ENCODE measurements at regions not wholly inside any gene's neighbourhood (a gene's known extent, or its start where the extent isn't known, plus 50 kb on each side); places are given as distances from the start of the nearest gene placed in this dataset.
"Not testable (repeated sequence)": the region's sequence is repeated elsewhere in the genome, so short reads cannot be mapped to it uniquely, and the experiment has no call there.

DNA sequence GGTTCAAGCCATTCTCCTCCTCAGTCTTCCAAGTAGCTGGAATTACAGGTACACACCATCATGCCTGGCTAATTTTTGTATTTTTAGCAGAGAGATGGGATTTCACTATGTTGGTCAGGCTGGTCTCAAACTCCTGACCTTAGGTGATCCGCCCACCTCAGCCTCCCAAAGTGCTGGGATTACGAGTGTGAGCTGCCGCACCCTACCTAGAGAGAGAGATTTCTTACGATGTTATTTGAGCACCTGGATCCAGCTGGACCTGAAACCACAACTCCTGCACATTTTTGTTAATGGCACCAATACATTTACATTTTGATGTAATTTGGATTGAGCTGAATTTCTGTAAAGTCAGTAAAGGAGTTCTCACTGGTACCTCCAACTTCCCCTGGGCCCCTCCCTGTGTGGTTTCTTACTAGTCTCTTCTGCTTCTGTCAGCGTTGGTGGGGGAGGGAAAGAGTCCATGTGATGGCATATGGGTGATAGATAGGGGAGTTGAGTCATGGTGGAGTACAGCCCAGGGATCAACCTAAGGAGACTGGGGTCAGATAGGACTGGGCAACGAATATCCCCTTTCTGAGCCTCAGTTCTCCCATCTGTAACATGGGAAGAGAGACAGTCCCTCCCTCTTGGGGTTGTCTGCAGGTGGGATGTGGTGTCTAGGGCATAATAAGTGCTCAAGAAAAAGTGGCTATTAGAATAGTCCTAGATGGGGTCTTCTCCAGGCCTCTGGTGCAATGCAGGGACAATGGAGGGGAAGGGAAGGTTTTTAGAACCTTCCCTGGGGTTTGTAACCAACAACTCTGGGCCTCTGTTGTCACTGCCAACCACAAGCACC lies 83.3 kb upstream of the MED13L start:
- no peak for DNase-seq (ENCODE audit: low spot score in 2 of 2)
- no peak for FAIRE-seq

DNA sequence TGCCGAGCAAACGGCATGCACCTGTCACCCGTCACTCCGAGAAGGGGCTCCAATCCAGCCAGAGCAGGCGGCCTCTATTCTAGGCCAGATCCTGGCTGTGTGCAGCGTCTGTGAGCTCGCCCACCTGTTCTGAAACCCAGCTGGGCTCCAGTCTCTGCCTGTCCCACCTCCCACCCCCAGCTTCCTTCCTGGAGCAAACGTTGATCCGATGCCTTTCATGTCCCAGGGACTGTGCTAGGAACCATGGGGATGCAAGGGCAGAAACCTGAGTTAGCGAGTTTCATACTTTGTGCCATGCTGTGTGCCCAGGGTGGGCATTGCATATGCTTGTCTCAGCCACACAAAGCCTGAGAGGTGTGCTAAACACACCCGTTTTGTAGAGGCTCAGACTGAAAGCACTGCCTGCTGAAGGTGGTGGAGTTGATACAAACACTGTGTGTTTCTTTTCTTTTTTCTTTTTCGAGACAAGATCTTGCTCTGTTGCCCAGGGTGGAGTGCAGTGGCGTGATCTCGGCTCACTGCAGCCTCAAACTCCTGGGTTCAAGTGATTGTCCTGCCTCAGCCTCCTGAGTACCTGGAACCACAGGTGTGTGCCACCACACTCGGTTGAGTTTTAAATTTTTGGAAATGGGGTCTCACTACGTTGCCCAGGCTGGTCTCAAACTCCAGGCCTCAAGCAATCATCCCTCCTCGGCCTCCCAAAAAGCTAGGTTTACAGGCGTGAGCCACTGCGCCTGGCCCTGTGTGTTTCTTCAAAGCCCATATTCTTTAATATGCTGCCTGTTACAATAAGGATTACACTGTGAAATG lies 84.1 kb upstream of the MED13L start:
- no peak for FAIRE-seq
- no peak for DNase-seq (ENCODE audit: low spot score in 2 of 2)

DNA sequence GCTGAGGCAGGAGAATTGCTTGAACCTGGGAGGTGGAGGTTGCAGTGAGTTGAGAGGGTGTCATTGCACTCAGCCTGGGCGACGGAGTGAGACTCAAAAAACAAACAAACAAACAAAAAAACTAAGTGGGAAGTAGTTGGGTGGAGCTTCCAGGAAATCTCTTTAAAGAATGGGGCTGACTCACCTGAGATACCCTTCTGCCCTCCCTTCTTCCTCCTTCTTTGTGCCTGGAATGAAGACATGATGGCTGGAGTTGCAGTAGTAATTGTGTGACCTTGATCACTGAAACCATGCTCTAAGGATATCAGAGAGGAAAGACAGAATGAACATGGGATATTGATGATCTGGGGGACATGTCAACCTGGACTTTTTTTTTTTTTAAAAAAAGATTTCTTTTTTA lies 87.6 kb upstream of the MED13L start:
- FAIRE-seq (no peak), DNase-seq (ENCODE audit: low spot score in 2 of 2) (no peak)

DNA sequence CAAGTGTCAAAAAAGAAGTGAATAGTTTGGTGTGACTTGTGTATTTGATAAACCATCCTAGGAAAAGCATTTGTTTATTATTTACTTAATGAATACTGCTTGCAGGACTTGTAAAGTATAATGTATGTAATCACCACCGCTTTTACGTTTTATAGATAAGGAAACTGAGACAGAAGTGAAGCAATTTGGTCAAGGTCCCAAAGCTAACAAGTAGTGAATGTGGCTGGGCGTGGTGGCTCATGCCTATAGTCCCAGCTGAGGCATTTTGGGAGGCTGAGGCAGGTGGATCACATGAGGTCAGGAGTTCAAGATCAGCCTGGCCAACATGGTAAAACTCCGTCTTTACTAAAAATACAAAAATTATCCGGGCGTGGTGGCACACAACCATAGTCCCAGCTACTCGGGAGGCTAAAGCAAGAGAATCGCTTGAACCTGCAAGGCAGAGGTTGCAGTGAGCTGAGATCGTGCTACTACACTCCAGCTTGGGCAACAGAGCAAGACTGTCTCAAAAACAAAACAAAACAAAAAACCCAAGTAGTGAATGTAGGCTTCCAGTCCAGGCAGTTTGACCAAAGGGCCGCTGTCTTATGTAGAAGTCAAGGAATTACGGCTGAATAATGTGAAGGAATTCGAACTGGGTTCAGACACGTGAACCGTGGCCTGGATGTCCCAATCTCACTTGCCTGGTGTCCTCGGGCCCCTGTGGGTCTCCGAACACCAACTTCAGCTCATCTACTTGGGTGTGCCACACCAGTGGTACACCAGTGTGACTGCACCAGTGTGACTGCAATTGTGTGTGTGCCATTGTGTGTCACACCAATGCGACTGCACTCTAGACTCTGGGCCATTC lies 88.3 kb upstream of the MED13L start:
- no peak for FAIRE-seq

DNA sequence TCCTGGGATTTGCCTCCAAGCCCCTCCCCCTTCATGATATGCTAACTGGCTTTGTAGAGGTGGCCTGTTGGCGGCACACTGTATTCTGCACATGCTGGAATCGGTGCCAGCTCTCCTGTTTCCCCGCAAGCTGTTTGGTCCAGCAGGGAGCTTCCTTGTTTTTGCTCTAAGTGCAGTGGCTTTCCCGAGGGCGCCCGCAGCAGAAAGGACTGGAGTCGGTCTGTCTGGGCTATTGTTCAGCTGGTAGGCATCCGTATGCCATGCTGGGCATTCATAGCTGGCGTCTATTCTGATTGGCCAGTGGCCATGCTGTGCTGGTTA lies 88.9 kb upstream of the MED13L start:
- FAIRE-seq (no peak), DNase-seq (ENCODE audit: low spot score in 2 of 2) (no peak)

More for the DNA sequence above, 88.3 kb upstream of the MED13L start:
- DNase-seq (ENCODE audit: low spot score in 2 of 2): no peak

DNA sequence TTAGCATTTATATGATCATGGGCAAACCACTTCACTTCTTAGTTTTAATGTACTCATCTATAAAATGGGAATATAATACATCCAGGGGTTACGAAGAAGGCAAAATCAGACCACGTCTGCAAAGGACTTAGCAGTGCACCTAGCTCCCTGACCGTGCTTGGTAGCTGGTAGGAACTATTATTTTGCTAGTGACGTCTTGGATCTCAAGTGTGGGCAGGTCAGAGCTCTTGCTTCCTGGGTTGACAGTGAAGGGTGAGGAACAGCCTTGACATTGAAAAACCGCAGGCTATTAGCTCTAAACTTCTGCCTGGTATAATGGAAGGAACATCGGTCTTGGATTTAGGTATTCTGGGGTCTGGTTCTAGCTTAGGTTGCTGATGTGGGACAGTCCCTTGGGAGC lies 89.3 kb upstream of the MED13L start:
- FAIRE-seq (no peak), DNase-seq (ENCODE audit: low spot score in 2 of 2) (no peak)

DNA sequence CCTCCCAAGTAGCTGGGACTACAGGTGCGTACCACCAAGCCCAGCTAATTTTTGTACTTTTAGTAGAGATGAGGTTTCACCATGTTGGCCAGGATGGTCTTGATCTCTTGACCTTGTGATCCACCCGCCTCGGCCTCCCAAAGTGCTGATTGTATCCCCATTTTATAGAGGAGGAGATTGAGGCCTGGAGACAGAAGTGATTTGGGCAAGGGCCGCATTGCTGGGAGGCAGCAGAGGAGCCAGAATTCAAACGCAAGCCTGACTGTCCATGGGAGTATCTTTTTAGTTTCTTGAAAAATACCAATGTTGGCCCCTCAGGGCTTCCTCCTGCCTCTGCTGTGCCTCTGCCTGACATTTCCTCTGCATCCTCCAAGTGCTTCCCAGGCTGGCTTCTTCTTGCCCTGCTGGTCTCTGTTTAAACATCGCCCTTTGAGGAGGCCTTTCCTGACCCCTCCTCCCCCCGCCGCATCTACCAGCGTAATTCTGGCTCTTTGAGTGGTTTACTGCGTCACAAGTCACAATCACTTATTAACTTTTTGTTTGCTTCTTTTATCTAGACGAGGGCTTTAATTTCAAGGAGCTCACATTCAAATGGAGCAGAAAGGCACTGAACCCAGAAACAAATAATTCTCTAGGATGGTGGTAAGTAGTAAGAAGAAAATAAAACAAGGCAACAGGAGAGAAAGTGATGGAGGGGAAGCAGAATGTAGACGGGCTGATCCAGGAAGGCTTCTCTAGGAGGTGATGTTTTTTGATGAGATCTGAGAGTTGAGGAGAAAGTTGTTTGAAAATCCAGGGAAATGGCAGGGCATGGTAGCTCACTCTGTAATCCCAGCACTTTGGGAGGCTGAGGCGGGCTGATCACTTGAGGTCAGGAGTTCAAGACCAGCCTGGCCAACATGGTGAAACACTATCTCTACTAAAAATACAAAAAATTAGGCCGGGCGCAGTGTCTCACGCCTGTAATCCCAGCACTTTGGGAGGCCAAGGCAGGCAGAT lies 91.0 kb upstream of the MED13L start:
- no peak for FAIRE-seq

DNA sequence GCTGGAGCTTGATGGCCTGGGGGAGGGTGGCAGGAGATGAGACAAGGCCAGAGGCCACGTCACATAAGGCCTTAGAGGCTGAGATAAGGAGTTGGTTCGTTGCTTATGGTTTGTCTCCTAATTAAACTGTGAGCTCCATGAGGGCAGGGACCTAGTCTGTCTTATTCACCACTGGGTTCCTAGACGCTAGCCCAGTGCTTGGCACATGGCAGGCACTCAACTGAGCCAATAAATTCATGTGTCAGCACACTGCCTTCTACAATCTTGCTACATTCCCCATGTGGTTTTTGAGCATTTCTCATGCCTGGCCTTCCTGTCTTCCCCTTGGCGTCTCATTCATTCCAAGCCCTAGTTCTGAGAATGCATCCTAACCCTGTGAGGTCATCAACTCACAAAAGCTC lies 92.5 kb upstream of the MED13L start:
- no peak for FAIRE-seq

More for the DNA sequence above, 91.0 kb upstream of the MED13L start:
- DNase-seq (ENCODE audit: low spot score in 2 of 2): no peak

DNA sequence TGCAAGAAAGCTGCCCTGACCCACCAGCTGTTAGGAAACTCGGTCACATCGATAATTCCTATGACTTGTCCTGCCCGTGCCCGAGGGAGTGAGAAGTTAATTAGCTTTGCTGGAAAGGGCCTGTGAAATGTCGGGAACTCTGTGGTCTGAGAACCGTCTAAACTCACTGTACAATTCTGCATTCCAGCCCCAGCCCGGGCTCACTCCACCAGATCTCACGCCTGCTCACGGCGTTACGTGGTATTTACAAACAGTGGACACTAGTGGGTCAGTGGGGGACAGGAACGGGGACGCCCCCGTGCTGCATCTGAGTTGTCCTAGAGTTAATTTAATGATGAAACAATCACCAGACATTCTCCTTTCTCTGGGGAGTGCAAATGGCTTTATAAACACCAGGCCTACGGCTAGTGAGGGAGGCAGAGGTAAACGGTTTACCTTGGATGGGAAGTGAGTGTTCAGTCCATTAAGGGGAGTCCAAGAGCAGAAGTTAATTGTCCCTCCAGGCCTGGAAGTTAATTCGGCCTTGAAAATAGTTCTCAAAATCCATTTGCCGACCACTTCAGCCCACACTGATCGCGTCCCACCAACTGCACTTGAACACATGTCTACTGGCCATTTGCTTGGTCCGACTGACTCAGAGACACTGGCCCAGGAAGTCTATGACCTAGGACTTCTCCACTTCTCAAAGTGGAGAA lies 93.5 kb upstream of the MED13L start:
- FAIRE-seq: no peak
- DNase-seq (ENCODE audit: low spot score in 2 of 2): no peak

More for the DNA sequence above, 92.5 kb upstream of the MED13L start:
- no peak for DNase-seq (ENCODE audit: low spot score in 2 of 2)

DNA sequence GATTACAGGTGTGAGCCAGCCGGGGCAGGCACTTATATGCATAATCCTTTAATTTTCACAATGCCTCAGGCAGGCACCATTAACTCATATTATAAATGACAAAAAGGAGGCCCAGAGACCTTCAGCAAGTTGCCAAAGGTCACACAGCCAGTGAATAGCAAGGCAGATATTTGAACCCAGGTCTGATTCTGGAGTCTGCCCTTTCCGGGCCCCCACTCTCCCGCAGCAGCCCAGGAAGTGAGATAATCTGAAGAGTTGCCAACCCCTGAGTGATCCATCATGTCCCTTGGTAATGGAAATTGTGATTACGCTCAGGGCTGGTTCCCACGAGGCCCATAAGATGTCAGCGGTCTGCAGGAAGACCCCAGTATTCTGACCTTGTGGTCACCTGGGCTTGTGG lies 95.3 kb upstream of the MED13L start:
- no peak for DNase-seq (ENCODE audit: low spot score in 2 of 2)
- no peak for FAIRE-seq

DNA sequence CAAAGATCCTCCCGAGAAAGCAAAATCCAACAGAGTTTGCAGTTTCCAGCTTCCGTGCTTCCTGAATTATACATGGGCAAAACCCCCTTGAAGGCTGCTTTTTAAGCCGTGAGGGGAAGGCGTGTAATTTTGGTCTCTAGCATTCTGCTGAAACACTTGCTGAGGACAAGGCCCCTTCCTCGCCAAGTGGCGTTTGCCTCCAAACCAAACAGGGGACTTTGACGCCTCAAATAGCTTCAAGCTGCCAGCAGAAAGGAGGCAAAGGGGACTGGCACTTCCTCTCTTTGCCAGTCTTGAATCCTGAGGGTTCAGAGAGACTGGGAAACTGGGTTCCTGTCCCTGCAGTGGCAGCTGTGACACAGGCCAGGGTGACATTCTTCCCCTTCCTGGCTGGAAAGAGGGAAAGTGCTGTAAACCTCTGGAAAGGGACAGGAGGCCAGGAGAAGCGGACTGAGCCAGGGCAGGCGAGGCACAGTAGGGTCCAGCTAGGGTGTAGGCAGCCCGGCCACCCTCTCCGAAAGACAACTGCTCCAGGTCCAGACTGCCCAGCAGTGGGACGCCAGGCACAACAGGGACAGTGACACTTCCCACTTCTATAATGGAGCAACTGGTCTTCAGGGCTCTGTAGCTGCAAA lies 96.2 kb upstream of the MED13L start:
- no peak for FAIRE-seq
- DNase-seq (ENCODE audit: low spot score in 2 of 2): no peak

DNA sequence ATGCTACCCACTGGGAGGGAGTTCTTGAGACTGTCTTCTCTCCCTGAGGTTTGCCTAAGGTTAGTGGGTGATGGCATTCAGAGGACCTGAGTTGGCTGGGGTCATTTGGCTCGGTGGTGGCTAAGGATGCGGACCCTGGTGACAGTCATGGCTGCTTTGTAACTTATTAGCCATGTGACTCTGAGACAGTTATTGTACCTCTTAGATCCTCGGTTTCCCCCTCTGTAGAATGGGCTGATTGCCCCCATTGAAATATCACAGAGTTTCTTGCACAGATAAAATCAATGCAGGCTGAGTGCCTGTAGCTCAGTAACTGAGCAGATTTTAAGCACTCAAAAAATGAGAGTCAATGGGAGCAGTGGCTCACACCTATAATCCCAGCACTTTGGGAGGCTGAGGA lies 96.7 kb upstream of the MED13L start:
- no peak for FAIRE-seq
- no peak for DNase-seq (ENCODE audit: low spot score in 2 of 2)

DNA sequence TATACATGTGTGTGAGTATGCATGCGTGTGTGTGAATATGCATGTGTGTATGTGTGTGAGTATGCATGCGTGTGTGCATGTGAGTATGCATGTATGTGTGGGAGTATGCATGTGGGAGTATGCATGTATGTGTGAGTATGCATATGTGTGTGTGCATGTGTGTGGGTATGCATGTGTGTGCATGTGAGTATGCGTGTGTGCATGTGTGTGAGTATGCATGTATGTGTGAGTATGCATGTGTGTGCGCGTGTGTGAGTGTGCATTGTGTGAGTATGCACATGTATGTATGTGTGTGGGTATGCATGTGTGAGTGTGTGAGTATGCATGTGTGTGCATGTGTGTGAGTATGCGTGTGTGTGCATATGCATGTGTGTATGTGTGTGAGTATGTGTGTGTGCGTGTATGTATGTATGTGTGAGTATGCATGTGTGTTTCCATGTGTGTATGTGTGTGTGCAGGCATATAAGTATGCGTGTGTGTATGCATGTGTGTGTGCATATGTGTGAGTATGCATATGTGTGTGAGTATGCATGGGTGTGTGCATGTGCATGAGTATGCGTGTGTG lies 97.9 kb upstream of the MED13L start:
- no peak for DNase-seq (ENCODE audit: low spot score in 2 of 2)
- no peak for FAIRE-seq

DNA sequence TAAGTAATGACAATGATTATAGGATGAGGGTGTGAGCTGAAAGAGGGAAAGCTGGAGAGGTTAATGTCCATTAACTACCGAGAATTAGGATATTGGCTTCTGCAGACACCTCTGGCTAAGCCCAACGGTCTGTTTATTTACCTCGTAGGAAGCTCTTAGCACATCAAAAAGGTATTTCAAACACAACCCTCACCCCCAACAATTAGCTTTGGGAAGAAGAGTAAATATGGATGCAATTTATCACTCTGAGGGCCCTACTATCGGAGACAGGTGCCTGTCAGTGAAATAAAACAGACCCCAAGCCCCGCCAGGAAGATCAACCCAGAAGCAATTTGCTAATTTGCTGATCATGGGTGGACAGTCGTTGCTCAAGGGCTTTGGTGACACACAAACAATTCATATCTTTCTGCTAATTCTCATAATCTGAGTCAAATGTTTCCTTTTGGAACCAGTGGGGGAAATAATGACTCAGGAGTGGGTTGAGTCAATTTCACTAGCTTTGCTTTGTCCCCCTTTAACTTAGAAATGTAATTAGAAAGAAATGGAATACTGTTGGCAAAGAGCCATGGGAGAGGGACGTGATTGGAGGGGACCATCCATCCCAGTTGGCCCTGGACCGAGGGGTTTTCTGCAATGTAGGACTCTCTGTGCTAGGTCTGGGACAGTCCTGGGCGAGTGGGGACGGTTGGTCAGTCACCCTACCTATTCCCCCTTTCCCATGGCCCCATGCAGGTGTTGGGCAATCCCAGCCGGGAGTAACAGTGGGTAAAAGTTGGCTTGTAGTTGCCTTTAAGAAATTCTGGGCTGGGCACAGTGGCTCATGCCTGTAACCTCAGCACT lies 99.1 kb upstream of the MED13L start:
- no peak for FAIRE-seq

DNA sequence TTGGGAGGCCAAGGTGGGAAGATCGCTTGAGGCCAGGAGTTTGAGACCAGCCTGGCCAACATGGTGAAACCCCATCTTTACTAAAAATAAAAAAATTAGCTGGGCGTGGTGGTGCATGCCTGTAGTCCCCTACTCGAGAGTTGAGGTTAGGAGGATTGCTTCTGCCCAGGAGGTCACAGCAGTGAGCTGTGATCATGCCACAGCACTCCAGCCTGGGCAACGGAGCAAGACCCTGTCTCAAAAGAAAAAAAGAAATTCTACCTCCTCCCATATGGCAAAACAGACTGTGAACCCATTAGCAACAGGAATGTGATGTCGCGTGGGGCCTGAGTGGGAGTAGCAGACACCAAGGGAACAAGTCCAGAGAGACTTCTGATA lies 99.7 kb upstream of the MED13L start:
- FAIRE-seq; DNase-seq (ENCODE audit: low spot score in 2 of 2): not testable (repeated sequence)

More for the DNA sequence above, 99.1 kb upstream of the MED13L start:
- DNase-seq (ENCODE audit: low spot score in 2 of 2): no peak

DNA sequence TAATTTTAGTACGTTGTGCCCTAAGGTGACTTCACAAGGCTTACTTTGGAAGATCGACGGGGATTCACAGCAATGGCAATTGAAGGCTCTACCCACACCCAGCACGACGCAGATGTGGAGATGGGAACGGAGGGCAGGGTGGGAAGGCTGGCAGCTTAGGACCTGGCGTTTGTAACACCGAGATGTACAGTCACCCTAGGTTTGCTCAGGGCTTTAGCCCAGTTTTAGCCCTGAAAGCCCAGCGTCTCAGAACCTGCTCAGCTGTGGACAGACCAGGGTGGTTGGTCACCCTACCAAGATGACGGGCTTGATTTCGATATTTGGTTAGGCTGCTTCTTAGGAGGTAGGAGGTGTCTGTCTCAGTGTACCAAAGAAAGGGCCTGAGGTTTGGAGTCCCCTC lies 100.5 kb upstream of the MED13L start:
- DNase-seq (ENCODE audit: low spot score in 2 of 2): no peak
- no peak for FAIRE-seq

DNA sequence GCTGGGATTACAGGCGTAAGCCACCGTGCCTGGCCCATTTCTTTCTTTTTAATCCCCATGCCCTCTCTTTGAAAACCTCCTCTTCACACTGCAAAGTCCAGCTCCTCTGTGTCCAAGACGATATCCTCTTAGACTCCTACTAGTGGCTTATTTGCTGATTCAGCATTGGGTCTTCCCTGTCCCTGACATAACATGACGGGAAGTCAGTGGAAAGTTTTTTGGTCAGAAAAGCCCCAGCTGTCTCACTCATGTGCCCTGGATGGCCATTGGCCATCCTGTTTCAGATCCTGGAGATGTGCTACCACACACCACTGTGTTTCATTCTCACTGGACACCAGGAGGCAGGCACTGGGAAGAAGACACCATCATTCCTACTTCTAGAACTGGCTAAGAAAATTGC lies 102.6 kb upstream of the MED13L start:
- DNase-seq (ENCODE audit: low spot score in 2 of 2) (no peak), FAIRE-seq (no peak)
